ENCODE measurements at regions not wholly inside any gene's neighbourhood (a gene's known extent, or its start where the extent isn't known, plus 50 kb on each side); places are given as distances from the start of the nearest gene placed in this dataset.

DNA sequence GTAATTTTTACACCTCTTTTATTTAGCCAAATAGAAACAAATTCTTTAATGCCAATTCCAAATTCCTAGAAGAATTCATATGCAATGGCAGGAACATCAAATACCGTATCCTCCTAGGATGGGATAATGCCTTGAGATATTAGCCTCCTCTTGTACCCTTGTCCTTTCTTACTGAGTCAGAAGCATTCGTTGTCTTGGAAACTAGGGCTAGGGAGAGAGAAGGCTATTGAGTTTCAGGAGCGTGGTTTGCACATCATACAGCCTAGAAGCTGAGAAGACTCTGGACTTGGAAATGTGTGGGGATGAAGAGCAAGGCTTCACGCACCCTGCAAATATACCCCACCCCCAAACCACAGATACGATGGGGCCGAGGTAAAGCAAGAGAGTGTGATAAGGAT lies 300.7 kb downstream of the SP3 start:
- no peaks in the 10 kb centered on the region for H3K9me3 ChIP-seq (ENCODE audit: control insufficient read depth, low read length)
- peaks cover 37% of the 10 kb centered on the region for H3K4me1 ChIP-seq (ENCODE audit: control insufficient read depth, insufficient read depth, low read length)
- H3K27ac ChIP-seq (ENCODE audit: insufficient read depth, low read depth, low read length, poor library complexity, severe bottlenecking): no peak overlapping the region
- H3K36me3 ChIP-seq (ENCODE audit: control insufficient read depth, insufficient read depth, low read length): no peaks in the 10 kb centered on the region
- WGBS, 2 experiments: 91 to 95% methylated on average over 5 to 6 of the region's 6 CpGs
- no peaks in the 10 kb centered on the region for H3K27me3 ChIP-seq (ENCODE audit: control insufficient read depth, insufficient read depth, low read length, poor library complexity, severe bottlenecking)
- H3K4me3 ChIP-seq (ENCODE audit: insufficient read depth, low read depth, low read length): no peak overlapping the region

DNA sequence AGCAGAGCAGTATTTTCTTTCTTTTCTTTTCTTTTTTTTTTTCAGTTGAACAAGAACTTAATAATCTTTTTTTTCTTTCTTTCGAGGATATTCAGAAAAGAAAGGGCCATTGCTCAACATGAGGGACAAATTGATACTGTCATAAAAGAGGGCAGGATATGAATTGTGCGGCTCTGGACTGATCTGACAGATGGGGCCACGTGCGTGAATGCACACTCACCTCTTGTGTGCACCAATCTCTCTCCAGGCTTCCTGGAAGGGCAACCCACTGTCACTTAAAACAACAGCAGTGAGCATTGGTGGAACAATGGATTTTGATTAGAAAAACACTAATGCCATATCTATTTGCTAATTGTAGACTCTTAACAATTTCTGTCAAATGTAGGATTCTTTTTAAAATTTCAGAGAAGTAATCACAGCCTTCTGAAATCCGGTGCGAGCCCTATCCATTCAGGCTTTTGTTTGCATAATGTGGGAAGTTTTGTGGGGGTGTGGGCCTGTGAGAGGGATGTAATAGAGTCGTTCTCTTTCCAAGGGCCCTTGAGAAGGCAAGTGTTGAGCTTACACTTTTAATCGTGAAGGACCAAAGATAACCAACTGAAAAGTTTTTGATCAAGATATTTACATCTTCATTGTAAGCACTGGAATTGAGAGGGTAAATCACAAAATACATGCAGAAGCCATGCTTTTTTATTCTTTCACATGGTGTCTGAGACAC lies 298.8 kb downstream of the SP3 start:
- 84% methylated on average over 8 of the region's 8 CpGs for WGBS, 2 experiments
- Histone ChIP-seq H3K4me3 (ENCODE audit: insufficient read depth, low read depth, low read length) (no peak overlapping the region), H3K4me1 (ENCODE audit: control insufficient read depth, insufficient read depth, low read length) (peaks cover 26% of the 10 kb centered on the region), H3K36me3 (ENCODE audit: control insufficient read depth, insufficient read depth, low read length) (no peaks in the 10 kb centered on the region), H3K27ac (ENCODE audit: insufficient read depth, low read depth, low read length, poor library complexity, severe bottlenecking) (no peak overlapping the region), H3K9me3 (ENCODE audit: control insufficient read depth, low read length) (no peaks in the 10 kb centered on the region), H3K27me3 (ENCODE audit: control insufficient read depth, insufficient read depth, low read length, poor library complexity, severe bottlenecking) (no peaks in the 10 kb centered on the region)

DNA sequence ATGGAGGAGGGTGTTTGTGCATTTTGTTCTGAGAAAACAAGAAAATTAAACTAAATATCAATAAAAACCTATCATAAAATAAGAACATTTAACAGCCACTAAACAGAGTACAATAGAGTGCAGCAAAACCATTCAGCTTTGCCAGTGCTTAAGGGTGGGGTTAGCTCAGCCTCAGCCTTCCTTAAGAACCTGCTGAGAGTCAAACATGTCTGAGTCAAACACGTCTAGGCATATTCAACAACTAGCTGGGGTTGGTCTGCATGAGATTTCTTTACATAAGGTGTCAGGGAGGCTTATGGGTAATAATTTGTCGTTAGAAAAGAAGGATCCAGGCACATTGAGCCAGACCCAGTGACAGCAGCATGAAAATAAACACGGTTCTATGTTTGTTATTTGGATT lies 298.2 kb downstream of the SP3 start:
- H3K4me1 ChIP-seq (ENCODE audit: control insufficient read depth, insufficient read depth, low read length): peaks cover 20% of the 10 kb centered on the region
- no peaks in the 10 kb centered on the region for H3K9me3 ChIP-seq (ENCODE audit: control insufficient read depth, low read length)
- H3K27ac ChIP-seq (ENCODE audit: insufficient read depth, low read depth, low read length, poor library complexity, severe bottlenecking): no peak overlapping the region
- WGBS, 2 experiments: 75 to 79% methylated on average over 3 of the region's 3 CpGs
- no peaks in the 10 kb centered on the region for H3K27me3 ChIP-seq (ENCODE audit: control insufficient read depth, insufficient read depth, low read length, poor library complexity, severe bottlenecking)
- H3K4me3 ChIP-seq (ENCODE audit: insufficient read depth, low read depth, low read length): no peak overlapping the region
- H3K36me3 ChIP-seq (ENCODE audit: control insufficient read depth, insufficient read depth, low read length): no peaks in the 10 kb centered on the region

DNA sequence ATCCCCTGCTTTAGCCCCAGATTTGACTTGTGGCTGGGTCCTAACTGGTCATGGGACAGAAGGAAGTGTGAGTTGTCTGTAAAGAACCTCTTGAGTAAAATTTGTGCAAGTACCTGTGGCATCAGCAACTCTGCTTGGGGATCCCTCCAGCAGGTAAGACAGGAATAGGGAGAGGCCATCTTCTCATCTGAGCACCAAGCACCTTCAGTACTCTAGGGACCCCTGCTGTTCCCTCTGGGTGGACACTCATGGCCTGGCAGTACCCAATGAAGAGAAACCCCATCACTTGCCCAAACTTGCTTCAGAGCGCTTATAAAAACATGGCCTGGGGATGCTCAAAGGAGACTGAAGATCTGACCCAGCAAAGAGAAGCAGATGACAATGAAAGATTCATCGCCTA lies 297.8 kb downstream of the SP3 start:
- H3K36me3 ChIP-seq (ENCODE audit: control insufficient read depth, insufficient read depth, low read length): no peaks in the 10 kb centered on the region
- H3K9me3 ChIP-seq (ENCODE audit: control insufficient read depth, low read length): no peaks in the 10 kb centered on the region
- 93 to 97% methylated on average over 1 of the region's 2 CpGs for WGBS, 2 experiments
- no peak overlapping the region for H3K27ac ChIP-seq (ENCODE audit: insufficient read depth, low read depth, low read length, poor library complexity, severe bottlenecking)
- H3K4me3 ChIP-seq (ENCODE audit: insufficient read depth, low read depth, low read length): no peak overlapping the region
- H3K27me3 ChIP-seq (ENCODE audit: control insufficient read depth, insufficient read depth, low read length, poor library complexity, severe bottlenecking): no peaks in the 10 kb centered on the region
- peaks cover 19% of the 10 kb centered on the region for H3K4me1 ChIP-seq (ENCODE audit: control insufficient read depth, insufficient read depth, low read length)

DNA sequence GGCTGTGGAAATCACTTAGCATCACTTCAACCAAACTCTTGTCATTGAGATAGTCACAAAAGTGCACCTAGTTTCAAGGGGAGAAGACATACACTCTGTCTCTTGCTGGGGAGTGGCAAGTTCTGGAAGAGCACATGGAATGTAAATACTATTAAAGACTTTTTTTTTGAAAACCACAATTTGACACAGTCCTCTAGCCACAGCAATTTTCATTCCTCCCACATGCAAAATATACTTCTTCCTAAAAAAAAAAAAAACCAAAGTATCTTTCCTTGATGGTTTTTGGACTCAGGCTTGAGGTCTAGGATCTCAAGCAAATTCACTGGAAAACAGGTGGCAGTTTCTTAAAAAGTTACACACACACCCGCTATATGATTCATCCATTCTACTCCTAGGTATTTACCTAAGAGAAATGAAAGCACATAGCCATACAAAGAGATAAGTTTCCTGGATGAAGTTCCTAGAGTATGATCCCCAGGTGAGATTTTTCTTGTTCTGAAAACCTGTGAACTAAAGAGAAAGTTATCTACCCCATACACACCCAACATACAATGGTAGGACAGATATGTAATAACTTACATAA lies 295.8 kb downstream of the SP3 start:
- H3K9me3 ChIP-seq (ENCODE audit: control insufficient read depth, low read length): no peaks in the 10 kb centered on the region
- no peaks in the 10 kb centered on the region for H3K36me3 ChIP-seq (ENCODE audit: control insufficient read depth, insufficient read depth, low read length)
- H3K27ac ChIP-seq (ENCODE audit: insufficient read depth, low read depth, low read length, poor library complexity, severe bottlenecking): no peak overlapping the region
- no peak overlapping the region for H3K4me3 ChIP-seq (ENCODE audit: insufficient read depth, low read depth, low read length)
- H3K4me1 ChIP-seq (ENCODE audit: control insufficient read depth, insufficient read depth, low read length): peaks cover 19% of the 10 kb centered on the region
- no peaks in the 10 kb centered on the region for H3K27me3 ChIP-seq (ENCODE audit: control insufficient read depth, insufficient read depth, low read length, poor library complexity, severe bottlenecking)
- 82 to 100% methylated on average over 1 of the region's 1 CpG for WGBS, 2 experiments

DNA sequence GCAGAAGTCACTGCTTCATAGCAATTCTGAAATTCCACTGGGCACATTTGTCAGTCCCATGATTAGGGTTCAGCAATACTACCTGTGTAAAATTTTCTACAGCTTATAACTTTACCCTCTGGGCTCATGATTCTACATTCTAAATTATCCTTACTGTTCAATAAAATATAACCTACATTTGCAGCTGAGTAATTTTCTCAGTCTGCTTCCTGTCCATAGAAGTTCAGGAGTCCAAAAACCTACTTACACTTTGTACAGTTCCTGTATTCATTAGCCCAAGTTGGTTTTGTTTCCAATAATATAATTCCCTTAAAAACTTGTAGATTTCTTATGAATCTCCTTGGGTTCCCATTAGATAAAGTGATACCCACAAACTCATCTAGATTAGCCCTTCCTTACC lies 295.3 kb downstream of the SP3 start:
- Histone ChIP-seq H3K9me3 (ENCODE audit: control insufficient read depth, low read length) (no peaks in the 10 kb centered on the region), H3K27me3 (ENCODE audit: control insufficient read depth, insufficient read depth, low read length, poor library complexity, severe bottlenecking) (no peaks in the 10 kb centered on the region), H3K27ac (ENCODE audit: insufficient read depth, low read depth, low read length, poor library complexity, severe bottlenecking) (no peak overlapping the region), H3K4me1 (ENCODE audit: control insufficient read depth, insufficient read depth, low read length) (peaks cover 14% of the 10 kb centered on the region), H3K36me3 (ENCODE audit: control insufficient read depth, insufficient read depth, low read length) (no peaks in the 10 kb centered on the region), H3K4me3 (ENCODE audit: insufficient read depth, low read depth, low read length) (no peak overlapping the region)

DNA sequence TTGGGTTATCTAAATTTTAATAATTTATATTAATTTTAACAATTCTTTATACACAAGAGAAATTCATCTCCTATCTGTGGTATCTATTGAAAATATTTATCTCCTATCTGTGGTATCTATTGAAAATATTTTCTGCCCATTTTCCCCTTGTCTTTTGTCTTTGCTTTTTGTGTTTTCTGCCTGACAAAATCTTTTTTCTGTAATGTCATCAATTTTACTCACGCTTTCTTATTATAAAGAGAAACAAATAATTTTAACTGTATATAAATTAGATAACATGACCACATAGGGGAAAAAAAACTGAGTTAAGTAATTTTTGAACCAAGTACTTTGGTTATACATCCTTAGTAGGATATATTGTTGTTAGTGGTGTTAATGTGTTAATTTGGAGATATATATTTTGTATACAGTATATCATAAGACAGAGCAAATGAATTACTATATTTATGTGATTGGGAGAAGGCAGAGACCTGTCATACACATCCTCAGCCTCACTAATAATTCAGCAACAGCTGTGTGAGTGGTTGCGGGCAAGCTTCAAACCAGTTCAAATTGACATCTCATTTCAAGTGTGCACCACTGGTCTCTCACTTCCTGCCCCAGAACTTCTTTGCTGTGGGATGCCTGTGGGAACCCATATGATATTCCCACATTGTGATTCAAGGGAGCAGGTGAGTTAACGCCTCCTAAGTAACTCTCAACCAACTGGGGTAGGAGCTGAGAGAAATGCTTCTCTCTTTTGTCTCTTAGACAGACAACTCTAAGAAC lies 292.4 kb downstream of the SP3 start:
- no peaks in the 10 kb centered on the region for H3K9me3 ChIP-seq (ENCODE audit: control insufficient read depth, low read length)
- WGBS, 2 experiments: 92 to 93% methylated on average over 2 of the region's 3 CpGs
- no peaks in the 10 kb centered on the region for H3K27me3 ChIP-seq (ENCODE audit: control insufficient read depth, insufficient read depth, low read length, poor library complexity, severe bottlenecking)
- no peak overlapping the region for H3K4me3 ChIP-seq (ENCODE audit: insufficient read depth, low read depth, low read length)
- H3K36me3 ChIP-seq (ENCODE audit: control insufficient read depth, insufficient read depth, low read length): no peaks in the 10 kb centered on the region
- H3K4me1 ChIP-seq (ENCODE audit: control insufficient read depth, insufficient read depth, low read length): no peaks in the 10 kb centered on the region
- H3K27ac ChIP-seq (ENCODE audit: insufficient read depth, low read depth, low read length, poor library complexity, severe bottlenecking): no peak overlapping the region

DNA sequence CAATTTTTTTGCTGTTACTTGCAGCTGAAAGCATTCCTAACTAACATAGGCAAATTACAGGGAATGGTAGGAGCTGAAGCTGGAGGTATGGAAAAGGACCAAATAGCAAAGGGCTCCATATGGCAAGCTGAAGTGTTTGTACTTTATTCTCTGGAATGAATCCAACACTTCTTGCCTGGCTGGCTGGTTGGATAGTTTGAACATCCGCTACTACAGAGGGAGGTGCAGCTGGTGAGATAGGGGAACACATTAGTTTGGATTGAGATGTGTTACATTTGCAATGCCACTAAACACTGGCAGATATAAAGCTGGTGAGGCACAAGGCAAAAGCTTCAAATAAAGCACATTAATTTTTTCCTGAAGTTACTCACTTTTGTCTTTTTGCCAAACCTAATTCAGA lies 291.5 kb downstream of the SP3 start:
- Histone ChIP-seq H3K27ac (ENCODE audit: insufficient read depth, low read depth, low read length, poor library complexity, severe bottlenecking) (no peak overlapping the region), H3K36me3 (ENCODE audit: control insufficient read depth, insufficient read depth, low read length) (no peaks in the 10 kb centered on the region), H3K27me3 (ENCODE audit: control insufficient read depth, insufficient read depth, low read length, poor library complexity, severe bottlenecking) (no peaks in the 10 kb centered on the region), H3K4me3 (ENCODE audit: insufficient read depth, low read depth, low read length) (no peak overlapping the region), H3K4me1 (ENCODE audit: control insufficient read depth, insufficient read depth, low read length) (no peaks in the 10 kb centered on the region), H3K9me3 (ENCODE audit: control insufficient read depth, low read length) (no peaks in the 10 kb centered on the region)
- 100% methylated on average over 1 of the region's 1 CpG for WGBS, 2 experiments

DNA sequence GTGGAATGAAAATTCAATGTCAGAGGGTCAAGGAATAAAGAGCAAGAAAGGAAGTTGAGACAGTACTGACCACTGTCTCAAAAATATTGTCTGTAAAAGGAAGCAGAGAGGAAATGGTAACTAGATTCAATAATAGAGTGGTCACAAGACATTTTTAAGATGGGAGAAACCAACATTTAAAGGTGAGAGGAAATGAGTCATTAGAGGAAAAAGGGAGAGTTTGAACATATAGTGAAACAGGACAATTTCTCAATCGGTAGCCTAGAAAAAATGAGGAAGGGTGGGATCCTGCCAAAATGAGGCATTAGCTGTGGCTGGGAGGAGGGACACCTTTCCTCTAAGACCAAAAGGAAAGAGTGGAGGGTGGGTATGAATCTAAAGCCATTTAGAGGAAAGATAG lies 288.5 kb downstream of the SP3 start:
- Histone ChIP-seq H3K27ac (ENCODE audit: insufficient read depth, low read depth, low read length, poor library complexity, severe bottlenecking) (no peak overlapping the region), H3K4me3 (ENCODE audit: insufficient read depth, low read depth, low read length) (no peak overlapping the region), H3K4me1 (ENCODE audit: control insufficient read depth, insufficient read depth, low read length) (no peaks in the 10 kb centered on the region), H3K27me3 (ENCODE audit: control insufficient read depth, insufficient read depth, low read length, poor library complexity, severe bottlenecking) (no peaks in the 10 kb centered on the region), H3K9me3 (ENCODE audit: control insufficient read depth, low read length) (no peaks in the 10 kb centered on the region), H3K36me3 (ENCODE audit: control insufficient read depth, insufficient read depth, low read length) (no peaks in the 10 kb centered on the region)
- WGBS, 2 experiments: 91 to 92% methylated on average over 1 of the region's 1 CpG

DNA sequence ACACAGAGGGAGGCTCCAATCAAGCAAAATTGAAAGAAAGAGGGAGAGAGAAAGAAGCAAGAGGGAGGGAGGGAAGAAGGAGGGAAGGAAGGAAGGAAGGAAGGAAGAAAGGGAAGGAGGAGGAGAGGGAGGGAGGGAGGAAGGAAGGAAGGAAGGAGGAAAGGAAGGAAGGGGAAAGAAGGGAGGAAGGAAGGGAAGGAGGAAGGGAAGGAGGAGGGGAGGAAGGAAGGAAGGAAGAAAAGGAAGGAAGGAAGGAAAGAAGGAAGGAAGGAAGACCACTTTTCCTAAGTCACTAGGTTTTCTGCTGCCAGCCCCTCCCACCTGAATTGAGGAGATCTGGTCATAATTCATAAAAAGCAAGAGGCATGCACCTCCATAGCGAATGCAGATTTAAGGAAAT lies 287.0 kb downstream of the SP3 start:
- Histone ChIP-seq H3K4me1 (ENCODE audit: control insufficient read depth, insufficient read depth, low read length) (no peaks in the 10 kb centered on the region), H3K9me3 (ENCODE audit: control insufficient read depth, low read length) (no peaks in the 10 kb centered on the region), H3K27me3 (ENCODE audit: control insufficient read depth, insufficient read depth, low read length, poor library complexity, severe bottlenecking) (no peaks in the 10 kb centered on the region), H3K36me3 (ENCODE audit: control insufficient read depth, insufficient read depth, low read length) (no peaks in the 10 kb centered on the region), H3K27ac (ENCODE audit: insufficient read depth, low read depth, low read length, poor library complexity, severe bottlenecking) (no peak overlapping the region), H3K4me3 (ENCODE audit: insufficient read depth, low read depth, low read length) (no peak overlapping the region)
- WGBS, 2 experiments: 89 to 91% methylated on average over 1 of the region's 1 CpG
